NCI-H510A (cell line): ENCODE measurements at regions not wholly inside any gene's neighbourhood (a gene's known extent, or its start where the extent isn't known, plus 50 kb on each side); places are given as distances from the start of the nearest gene placed in this dataset.
"Not testable (repeated sequence)": the region's sequence is repeated elsewhere in the genome, so short reads cannot be mapped to it uniquely, and the experiment has no call there.

Experiments used
- DNase-seq: peaks from one replicate; lab custom pipeline; 2025; lab: John Stamatoyannopoulos, UW

- no peak for DNase-seq
Observed at GRCh38 chr2:156933645-156934225, 323.8 kb upstream of the GALNT5 start.

DNA sequence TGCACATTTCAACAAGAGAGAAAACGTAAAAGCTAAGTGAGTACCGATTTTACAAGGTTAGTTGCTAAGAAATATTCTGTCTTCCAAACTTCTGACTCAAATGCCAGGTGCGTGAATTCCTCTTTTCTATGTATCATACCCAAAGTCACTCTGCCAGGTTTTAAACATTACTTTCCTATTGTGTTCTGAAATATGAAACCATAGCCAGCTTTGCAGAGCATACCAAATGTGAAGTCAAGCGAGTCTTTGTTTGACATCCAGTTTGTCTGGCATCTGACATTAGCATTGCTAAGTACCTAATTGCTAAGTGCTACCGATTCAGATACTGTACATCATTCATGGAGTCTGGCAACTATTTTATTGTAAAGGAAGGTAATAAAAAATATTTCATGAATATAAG is 321.9 kb upstream of the GALNT5 start:
- peak; percentile 65 for DNase-seq

GRCh38 chr2:156937430-156937829 is 320.1 kb upstream of the GALNT5 start:
- DNase-seq, result no peak

DNA sequence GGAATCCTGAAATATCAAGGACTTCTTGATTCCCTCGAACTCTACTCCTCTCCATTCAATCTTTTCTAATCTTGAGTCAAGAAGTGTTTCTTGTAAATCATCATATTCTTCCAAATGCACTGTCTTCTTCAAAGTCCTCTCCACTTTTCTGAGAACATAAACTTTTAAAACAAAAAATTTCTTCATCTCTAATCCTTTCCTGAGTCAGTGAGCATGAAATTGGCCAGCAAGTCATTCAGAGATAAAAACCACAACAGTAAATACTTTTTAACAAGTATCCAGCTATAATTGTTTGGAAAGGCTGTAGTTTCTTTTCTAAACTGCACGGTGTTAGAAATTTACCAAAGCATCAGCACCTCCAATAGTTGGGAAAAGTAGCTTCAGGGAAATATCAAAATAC is 312.6 kb upstream of the GALNT5 start:
- DNase-seq, result no peak

DNA sequence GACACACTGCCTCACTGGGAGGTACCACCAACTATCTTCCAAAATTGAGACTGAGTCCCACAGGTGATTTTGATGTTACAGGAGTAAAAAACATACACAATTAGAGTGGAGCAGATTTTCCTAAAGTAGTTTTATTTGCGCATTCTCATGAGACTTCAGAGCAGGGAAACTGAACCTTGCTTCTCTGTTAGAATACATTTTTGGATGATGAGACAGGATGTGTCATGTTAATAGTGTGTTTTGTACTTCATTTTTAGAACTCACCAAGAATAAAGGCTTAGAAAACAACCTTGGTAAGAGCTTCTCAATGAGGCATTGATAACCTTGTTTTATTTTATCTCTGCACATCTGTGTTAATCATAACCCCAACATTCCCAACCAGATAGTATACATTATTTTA is 310.2 kb upstream of the GALNT5 start:
- DNase-seq, result no peak

DNA sequence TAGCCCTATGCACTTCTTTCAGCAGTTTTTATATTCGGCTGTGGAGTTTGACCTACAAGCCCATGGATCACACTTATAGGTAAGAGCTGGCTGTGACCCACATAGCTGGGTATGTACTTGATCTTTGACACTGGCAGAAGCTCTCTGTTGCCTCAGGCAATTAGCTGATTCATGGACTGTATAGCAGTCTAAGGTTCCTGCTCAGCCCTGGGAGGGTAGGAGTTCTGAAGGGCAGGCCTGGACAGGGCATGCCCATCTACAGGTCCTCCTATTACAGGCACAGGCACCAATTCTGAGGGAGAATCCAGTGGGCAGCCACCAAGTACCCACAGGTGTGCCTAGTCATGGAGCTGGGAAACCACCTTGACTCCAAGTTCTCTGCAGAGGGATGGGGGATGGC is 301.8 kb upstream of the GALNT5 start:
- DNase-seq, result no peak

DNA sequence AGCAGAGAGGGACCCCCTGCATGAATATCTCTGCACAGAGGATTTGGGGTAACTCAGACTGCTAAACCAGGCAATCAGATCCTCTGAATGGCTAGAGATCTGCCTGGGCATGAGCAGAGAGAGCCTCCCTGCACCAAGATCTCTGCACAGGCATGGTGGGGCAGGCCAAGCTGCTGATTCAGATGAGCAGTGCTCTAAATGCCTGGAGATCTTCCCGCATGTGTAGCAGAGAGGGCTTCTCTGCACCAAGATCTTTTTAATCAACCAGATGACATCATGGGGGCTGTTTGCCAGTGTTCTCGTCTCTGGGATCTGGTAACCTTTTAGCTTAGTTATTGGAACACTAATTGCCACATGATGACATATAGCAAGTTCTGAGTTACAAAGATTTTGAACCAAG is 301.3 kb upstream of the GALNT5 start:
- DNase-seq, result no peak

DNA sequence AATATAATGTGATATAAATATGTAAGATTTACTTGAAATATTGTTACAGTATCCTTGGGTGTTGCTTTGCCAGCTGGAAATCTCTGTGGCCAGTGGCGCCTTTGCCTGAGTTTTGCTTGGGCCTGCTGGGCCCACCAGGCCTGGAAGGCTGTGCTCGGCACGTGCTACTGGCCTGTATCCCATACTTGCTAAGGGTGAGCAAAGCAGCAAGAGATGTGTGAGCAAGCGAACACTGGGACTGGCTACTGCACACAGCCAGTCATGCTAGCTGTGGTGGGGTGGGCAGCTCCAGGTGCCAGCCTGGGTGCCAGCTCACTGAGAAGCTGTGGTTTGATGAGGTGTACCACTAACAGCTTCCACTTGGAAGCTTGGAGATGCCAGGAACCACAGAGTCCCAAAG is 299.1 kb upstream of the GALNT5 start:
- DNase-seq, result no peak

- DNase-seq, result no peak
Observed at GRCh38 chr2:156959481-156959880, 298.0 kb upstream of the GALNT5 start.

DNA sequence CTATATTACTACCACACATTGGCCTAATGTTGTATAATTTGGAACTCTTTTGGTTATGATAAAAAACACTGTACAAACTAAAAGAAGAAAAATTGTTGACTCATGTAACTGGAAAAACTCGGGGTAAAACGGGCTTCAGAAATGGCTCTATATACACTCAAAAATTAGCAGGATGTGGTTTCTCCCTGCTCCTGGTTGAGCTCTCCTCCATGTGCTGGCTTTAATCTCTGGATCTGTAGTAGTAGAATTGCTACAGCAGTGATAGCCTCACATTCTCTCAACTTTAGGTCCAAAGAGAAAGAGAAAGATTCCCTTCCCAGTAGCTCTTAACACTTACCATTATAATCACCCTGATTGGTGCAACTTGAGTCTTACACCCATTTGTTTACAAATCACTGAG is 274.9 kb upstream of the GALNT5 start:
- DNase-seq, result no peak

DNA sequence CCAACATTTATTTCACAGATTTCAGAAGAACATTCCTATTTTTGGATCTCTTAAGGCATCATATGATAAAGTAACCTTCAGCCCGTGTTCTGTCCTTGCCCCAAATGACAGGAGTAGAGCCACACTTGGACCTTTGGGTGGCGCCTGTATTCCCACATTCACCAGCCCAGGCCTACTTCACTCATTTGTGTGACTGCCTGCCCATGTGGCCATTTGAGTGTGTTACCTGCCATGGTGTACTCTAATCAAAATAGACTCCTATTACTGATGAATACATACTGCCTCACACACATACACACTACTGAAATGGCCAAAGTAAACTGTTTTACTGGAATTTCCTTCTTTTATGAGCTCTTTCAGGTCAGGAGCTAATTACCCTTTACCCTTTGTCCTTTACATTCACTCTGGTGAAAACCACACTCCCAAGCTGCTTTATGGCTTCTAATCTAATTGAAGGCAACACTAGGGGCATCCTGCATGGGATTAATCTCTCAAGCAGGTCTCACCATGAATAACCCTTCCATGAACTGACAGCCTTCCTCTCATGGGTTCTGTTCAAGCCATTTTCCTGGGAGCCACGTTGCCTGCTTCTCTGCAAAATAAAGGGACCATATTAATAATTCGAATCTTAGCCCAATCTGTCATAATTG is 271.0 kb upstream of the GALNT5 start:
- no peak for DNase-seq

- no peak for DNase-seq
Observed at GRCh38 chr2:156999661-157000060, 257.8 kb upstream of the GALNT5 start.

GRCh38 chr2:157004789-157005188 is 252.7 kb upstream of the GALNT5 start:
- DNase-seq, result no peak

- DNase-seq, result no peak
Observed at GRCh38 chr2:157015015-157015575, 242.4 kb upstream of the GALNT5 start.

GRCh38 chr2:157023264-157023663 is 234.2 kb upstream of the GALNT5 start:
- not testable (repeated sequence) for DNase-seq

- DNase-seq, result no peak
Observed at GRCh38 chr2:157024129-157024528, 233.4 kb upstream of the GALNT5 start.

- DNase-seq, result no peak
Observed at GRCh38 chr2:157032017-157032416, 225.5 kb upstream of the GALNT5 start.

DNA sequence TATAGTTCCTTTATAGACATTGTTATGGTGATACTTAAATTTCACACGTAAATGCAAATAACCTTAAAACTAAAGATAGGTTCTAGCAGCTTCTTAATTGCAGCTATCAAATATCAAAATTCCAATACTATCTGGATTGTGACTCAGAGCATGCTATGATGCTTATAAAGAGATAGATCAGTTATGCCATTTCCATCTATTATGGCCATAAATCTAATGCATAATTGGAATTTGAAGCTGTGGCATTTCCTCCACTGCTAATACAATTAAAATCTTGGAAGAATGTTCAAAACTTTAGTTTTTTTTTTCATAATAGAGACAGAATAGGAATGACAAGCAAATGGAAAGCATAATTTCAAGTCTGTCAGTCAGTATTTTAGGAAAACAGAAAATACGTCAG is 220.8 kb upstream of the GALNT5 start:
- DNase-seq, result no peak

DNA sequence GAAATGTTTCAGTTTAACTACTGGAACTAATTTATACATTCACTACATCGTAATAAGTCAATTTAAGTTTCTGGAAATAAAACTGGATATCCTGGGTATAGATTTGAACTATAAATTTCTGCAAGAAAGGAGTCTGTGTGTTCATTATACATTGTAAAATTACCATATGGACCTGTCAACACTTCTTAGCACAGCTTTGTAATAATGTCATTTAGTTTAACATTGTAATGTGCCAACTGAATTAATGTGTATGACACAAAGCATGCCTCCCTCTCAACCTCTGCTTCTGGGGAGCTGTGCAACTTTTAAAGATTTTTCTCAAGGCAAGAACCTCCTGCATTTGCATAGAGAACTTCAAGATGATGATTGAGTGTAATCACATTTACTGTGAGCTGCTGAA is 213.7 kb upstream of the GALNT5 start:
- DNase-seq, result no peak

- DNase-seq, result no peak
Observed at GRCh38 chr2:157046396-157046795, 211.1 kb upstream of the GALNT5 start.

- DNase-seq, result no peak
Observed at GRCh38 chr2:157052685-157053224, 204.8 kb upstream of the GALNT5 start.

DNA sequence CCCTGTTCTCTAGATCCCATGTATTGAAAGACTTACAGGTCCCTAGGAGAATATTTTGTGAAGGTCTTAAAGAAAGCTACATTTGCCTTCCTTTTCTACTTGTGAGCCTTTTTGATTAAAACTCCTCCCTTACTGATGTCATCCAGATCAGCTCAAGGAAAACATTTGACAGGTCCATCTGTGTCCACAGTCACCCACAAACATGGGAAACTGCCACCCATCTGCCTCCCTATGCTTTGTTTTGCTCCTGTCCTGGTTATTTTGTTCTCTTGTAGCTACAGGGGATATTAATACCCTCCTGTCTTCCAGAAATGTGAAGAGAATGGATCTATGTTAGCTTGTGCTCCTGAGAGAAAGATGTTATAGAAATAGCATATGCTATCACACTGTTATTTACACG is 203.6 kb upstream of the GALNT5 start:
- no peak for DNase-seq

GRCh38 chr2:157055660-157056199 is 201.8 kb upstream of the GALNT5 start:
- no peak for DNase-seq
